ENCODE measurements at regions not wholly inside any gene's neighbourhood (a gene's known extent, or its start where the extent isn't known, plus 50 kb on each side); places are given as distances from the start of the nearest gene placed in this dataset.

- intact Hi-C loops (cut with micrococcal nuclease): loop anchor here (10.0 kb wide), 2 partner anchors 227 to 1827 kb away; no protein-coding TSS in a partner anchor
- no peak overlapping the region for H3K27ac ChIP-seq (ENCODE audit: low read depth in 1 of 2, low read length in 2 of 2)
- no peak for TF ChIP-seq CTCF (IDR thresholded peaks at IDR 0.05)
- Mint-ChIP-seq H3K27ac (no peak overlapping the region), H3K4me1 (peaks cover 2% of the 10 kb centered on the region), H3K9me3 (peaks cover 0 to 2% (median 0%) of the 10 kb centered on the region in 7 donors), H3K4me3 (no peak overlapping the region), H3K27me3 (ENCODE audit: low read depth in 3 of 3) (peaks cover 5 to 11% (median 7%) of the 10 kb centered on the region in 3 donors), H3K36me3 (no peaks in the 10 kb centered on the region)
- H3K4me1 ChIP-seq (ENCODE audit: control insufficient read depth in 1 of 2, insufficient read depth in 2 of 2, low read length in 2 of 2): no peaks in the 10 kb centered on the region
- no peak overlapping the region for H2AFZ ChIP-seq (ENCODE audit: insufficient read depth, low read depth, low read length, poor library complexity, severe bottlenecking)
- H3K27me3 ChIP-seq (ENCODE audit: control insufficient read depth in 2 of 2, insufficient read depth in 2 of 2, low read length in 2 of 2): peaks cover 0 to 2% of the 10 kb centered on the region in 2 donors
- no CpG with 5 or more reads among the region's 9 CpGs for WGBS (ENCODE audit: insufficient coverage)
- no peak overlapping the region for H3K4me2 ChIP-seq (replicated peaks; ENCODE audit: extremely low read depth, low read length, poor library complexity, severe bottlenecking)
- H3K9me3 ChIP-seq (replicated peaks in 1 of 2; ENCODE audit: control insufficient read depth in 1 of 2, insufficient read depth in 1 of 2, low read length in 2 of 2): no peaks in the 10 kb centered on the region
- no peaks in the 10 kb centered on the region for H3K36me3 ChIP-seq (replicated peaks in 1 of 2; ENCODE audit: control insufficient read depth in 1 of 2, insufficient read depth in 2 of 2, low read length in 2 of 2)
- H3K79me2 ChIP-seq (ENCODE audit: insufficient read depth, low read length): no peaks in the 10 kb centered on the region
- no peak overlapping the region for H3K4me3 ChIP-seq (replicated peaks in 1 of 3; ENCODE audit: low read depth in 2 of 3, low read length in 3 of 3)
- no peak for DNase-seq
- no peak overlapping the region for H3K9ac ChIP-seq (ENCODE audit: insufficient read depth, low read length, poor library complexity, severe bottlenecking)
- H4K20me1 ChIP-seq (ENCODE audit: insufficient read depth, low read length): no peaks in the 10 kb centered on the region
These were observed 250.2 kb downstream of the NPHP4 start for GRCh38 chr1:5742032-5742431.

DNA sequence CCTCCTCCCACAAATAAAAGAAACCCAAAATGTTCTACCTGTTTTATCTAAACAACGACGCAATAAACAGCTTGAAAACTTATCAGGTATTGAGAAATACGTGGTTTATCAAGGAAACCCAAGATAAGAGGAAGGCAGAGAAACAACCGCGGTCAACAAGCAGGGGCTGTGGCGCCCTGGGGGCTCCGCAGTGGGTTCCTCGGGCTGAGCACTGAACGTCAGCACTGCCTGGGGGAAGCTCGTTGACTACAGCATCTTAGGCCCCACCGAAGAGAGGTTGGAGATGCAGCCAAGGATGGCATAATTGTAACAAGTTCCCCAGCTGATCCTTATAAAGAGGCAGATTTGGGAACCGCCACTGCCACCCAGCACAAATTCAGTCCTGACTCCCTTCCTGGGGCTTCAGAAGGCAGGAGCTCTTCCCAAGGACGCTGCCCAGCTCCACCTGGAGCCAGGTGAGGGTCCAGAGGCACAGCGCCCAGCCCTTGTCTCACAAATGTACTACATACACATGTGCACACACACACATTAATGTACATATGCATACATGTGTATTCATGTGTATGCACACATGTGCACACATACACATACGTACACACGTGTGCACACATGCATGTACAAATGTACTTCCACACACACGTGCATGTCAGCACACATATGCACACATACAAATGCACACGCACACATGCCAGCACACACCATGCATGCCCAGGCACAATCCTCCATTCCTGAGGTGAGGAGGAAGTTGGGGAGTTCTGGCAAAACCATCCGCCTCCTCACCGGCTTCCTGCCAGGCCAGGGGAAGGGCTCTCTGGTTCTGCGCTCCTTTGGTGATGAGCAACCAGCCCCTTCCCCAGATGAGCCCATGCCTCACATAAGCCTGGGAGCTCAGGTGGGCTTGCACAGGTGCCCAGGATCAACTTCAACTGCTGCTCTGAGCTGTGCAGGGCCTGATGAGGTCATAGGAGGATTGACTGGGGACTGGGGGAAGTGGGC lies 251.1 kb downstream of the NPHP4 start:
- Mint-ChIP-seq H3K27me3 (ENCODE audit: low read depth in 3 of 3) (peaks cover 5 to 11% (median 8%) of the 10 kb centered on the region in 3 donors), H3K36me3 (no peaks in the 10 kb centered on the region), H3K27ac (no peak overlapping the region), H3K9me3 (peaks cover 0 to 2% (median 0%) of the 10 kb centered on the region in 7 donors), H3K4me1 (no peaks in the 10 kb centered on the region), H3K4me3 (no peak overlapping the region)
- no peak overlapping the region for H3K4me2 ChIP-seq (replicated peaks; ENCODE audit: extremely low read depth, low read length, poor library complexity, severe bottlenecking)
- 31% methylated on average over 12 of the region's 21 CpGs for WGBS (ENCODE audit: insufficient coverage)
- H3K4me1 ChIP-seq (ENCODE audit: control insufficient read depth in 1 of 2, insufficient read depth in 2 of 2, low read length in 2 of 2): no peaks in the 10 kb centered on the region
- H3K79me2 ChIP-seq (ENCODE audit: insufficient read depth, low read length): no peaks in the 10 kb centered on the region
- H4K20me1 ChIP-seq (ENCODE audit: insufficient read depth, low read length): no peaks in the 10 kb centered on the region
- peaks cover 0 to 2% of the 10 kb centered on the region in 2 donors for H3K27me3 ChIP-seq (ENCODE audit: control insufficient read depth in 2 of 2, insufficient read depth in 2 of 2, low read length in 2 of 2)
- no peak overlapping the region for H2AFZ ChIP-seq (ENCODE audit: insufficient read depth, low read depth, low read length, poor library complexity, severe bottlenecking)
- H3K4me3 ChIP-seq (replicated peaks in 1 of 3; ENCODE audit: low read depth in 2 of 3, low read length in 3 of 3): no peak overlapping the region
- H3K9me3 ChIP-seq (replicated peaks in 1 of 2; ENCODE audit: control insufficient read depth in 1 of 2, insufficient read depth in 1 of 2, low read length in 2 of 2): no peaks in the 10 kb centered on the region
- H3K9ac ChIP-seq (ENCODE audit: insufficient read depth, low read length, poor library complexity, severe bottlenecking): no peak overlapping the region
- no peak for DNase-seq
- no peak overlapping the region for H3K27ac ChIP-seq (ENCODE audit: low read depth in 1 of 2, low read length in 2 of 2)
- intact Hi-C loops (cut with micrococcal nuclease): loop anchor here (10.0 kb wide), 2 partner anchors 226 to 1826 kb away; no protein-coding TSS in a partner anchor
- no peaks in the 10 kb centered on the region for H3K36me3 ChIP-seq (replicated peaks in 1 of 2; ENCODE audit: control insufficient read depth in 1 of 2, insufficient read depth in 2 of 2, low read length in 2 of 2)
- TF ChIP-seq CTCF (IDR thresholded peaks at IDR 0.05): no peak
